HepG2 (cell line): ENCODE measurements at regions not wholly inside any gene's neighbourhood (a gene's known extent, or its start where the extent isn't known, plus 50 kb on each side); places are given as distances from the start of the nearest gene placed in this dataset.

Experiments
- ATAC-seq: fragments of 200-7000 bp; cut with Tn5 transposase; 3 replicates; pipeline ENCODE4 v1.9.1; 2020; ENCODE audit warnings: mild to moderate bottlenecking, moderate library complexity
- BruUV-seq: library from RNA; stranded (reverse); fragments of 400-500 nt; replicated peaks from 2 replicates; lab custom pipeline; 2021; lab: Mats Ljungman, UMichigan
- CTCF ChIA-PET: fragments of 300-600 bp; formaldehyde crosslinking; extraction: SDS; loops from one replicate; lab custom pipeline; 2021; ENCODE audit warnings: low total read pairs, inconsistent platforms, low intra/inter-chr PET ratio; lab: Yijun Ruan, JAX
- POLR2A ChIA-PET: fragments of 350-600 bp; sonication (Branson Sonifier 250); formaldehyde crosslinking; loops from one replicate; lab custom pipeline; 2020; ENCODE audit warnings: antibody characterized with exemption, inconsistent platforms; lab: Yijun Ruan, JAX
- DNase-seq: peaks from one replicate; pipeline ENCODE4 v3.0.0-alpha.2; 2015; ENCODE audit warnings: low spot score
- FAIRE-seq: peaks from 3 replicates; lab custom pipeline; 2011; peaks lifted over from hg19 to GRCh38; lab: Jason Lieb, UNC
- H2AFZ ChIP-seq: one replicate; pipeline ENCODE4 v1.6.1; 2011; ENCODE audit warnings: low read length, inconsistent platforms
- H3K27ac ChIP-seq: fragments of 300-600 bp; 3 replicates; pipeline ENCODE4 v1.8.0; 2011; ENCODE audit warnings: mixed run types, mild to moderate bottlenecking, mixed read lengths, low read length, inconsistent platforms; ENCODE audit not compliant: insufficient read depth; ENCODE audit errors: extremely low read length
- H3K27me3 ChIP-seq, 2 experiments: fragments of 200-600 bp in 1 of 2; 2 replicates in 1 of 2; 3 replicates in 1 of 2; pipeline versions ENCODE4 v1.6.0 to v1.8.0; 2011; ENCODE audit warnings: low read length in 2 of 2, mild to moderate bottlenecking in 2 of 2, moderate library complexity in 2 of 2, inconsistent platforms in 1 of 2; ENCODE audit not compliant: insufficient read depth in 2 of 2, control insufficient read depth in 1 of 2
- H3K36me3 ChIP-seq, 2 experiments: fragments of 200-600 bp in 1 of 2; replicated peaks in 1 of 2; 2 replicates in 1 of 2; 3 replicates in 1 of 2; pipeline versions ENCODE4 v1.5.1 to v1.8.0; 2011; ENCODE audit warnings: low read length in 2 of 2, inconsistent platforms in 1 of 2; ENCODE audit not compliant: insufficient read depth in 2 of 2, control insufficient read depth in 1 of 2
- H3K4me1 ChIP-seq: 2 replicates; pipeline ENCODE4 v1.5.1; 2012; ENCODE audit warnings: low read length, inconsistent platforms; ENCODE audit not compliant: insufficient read depth
- H3K4me2 ChIP-seq: 2 replicates; pipeline ENCODE4 v1.6.0; 2011; ENCODE audit warnings: low read depth, low read length, inconsistent platforms
- H3K4me3 ChIP-seq, 3 experiments: fragments of 200-600 bp in 1 of 3; sonication (generic), shearing (Covaris generic) in 1 of 3; replicated peaks in 1 of 3; 2 replicates each; pipeline ENCODE4 v1.5.1; 2011 to 2016; ENCODE audit warnings: low read length in 3 of 3, inconsistent platforms in 2 of 3, low read depth in 2 of 3, mild to moderate bottlenecking in 2 of 3, control low read depth in 1 of 3, mixed read lengths in 1 of 3; ENCODE audit not compliant: insufficient read depth in 1 of 3
- H3K79me2 ChIP-seq: one replicate; pipeline ENCODE4 v1.6.1; 2011; ENCODE audit warnings: low read length, inconsistent platforms; ENCODE audit not compliant: insufficient read depth
- H3K9ac ChIP-seq: 2 replicates; pipeline ENCODE4 v1.6.0; 2011; ENCODE audit warnings: mild to moderate bottlenecking, low read depth, low read length, inconsistent platforms; ENCODE audit not compliant: insufficient read depth
- H3K9me3 ChIP-seq: 2 replicates; pipeline ENCODE4 v1.5.1; 2012; ENCODE audit warnings: mild to moderate bottlenecking, low read length
- H4K20me1 ChIP-seq: 2 replicates; pipeline ENCODE4 v1.6.0; 2011; ENCODE audit warnings: inconsistent platforms, mild to moderate bottlenecking, low read length, moderate library complexity; ENCODE audit not compliant: insufficient read depth
- ATAD3A ChIP-seq: sonication (generic); formaldehyde crosslinking; IDR thresholded peaks from 2 replicates; pipeline ENCODE4 v1.4.0; 2020; ENCODE audit warnings: missing genetic modification reagents
- CENPX ChIP-seq: sonication (generic); formaldehyde crosslinking; IDR thresholded peaks from 2 replicates; pipeline ENCODE4 v1.9.0; 2021; ENCODE audit warnings: mild to moderate bottlenecking, missing genetic modification reagents, moderate library complexity
- GATAD1 ChIP-seq: IDR thresholded peaks from 2 replicates; pipeline ENCODE4 v1.6.1; 2016; ENCODE audit warnings: missing genetic modification reagents, missing compliant biosample characterization
- MEF2D ChIP-seq: sonication (generic); formaldehyde crosslinking; IDR thresholded peaks from 2 replicates; pipeline ENCODE4 v1.5.1; 2020; ENCODE audit warnings: mild to moderate bottlenecking, missing genetic modification reagents
- SALL2 ChIP-seq: sonication (generic); formaldehyde crosslinking; IDR thresholded peaks from 2 replicates; pipeline ENCODE4 v1.8.1; 2023; ENCODE audit warnings: mild to moderate bottlenecking, missing genetic modification reagents, inconsistent platforms
- SETDB1 ChIP-seq: sonication (generic); formaldehyde crosslinking; IDR thresholded peaks from 2 replicates; pipeline ENCODE4 v1.5.1; 2020; ENCODE audit warnings: missing genetic modification reagents, mild to moderate bottlenecking, borderline replicate concordance
- SMARCC2 ChIP-seq: fragments of 450-650 bp; IDR thresholded peaks from 2 replicates; pipeline ENCODE4 v1.6.1; 2017; ENCODE audit warnings: antibody characterized with exemption, mild to moderate bottlenecking
- SUZ12 ChIP-seq: fragments of 150-350 bp; IDR thresholded peaks from 2 replicates; pipeline ENCODE4 v1.6.1; 2014; ENCODE audit warnings: low read depth, low read length
- TEAD3 ChIP-seq: optimal IDR thresholded peaks from 2 replicates; pipeline ENCODE3; 2016; ENCODE audit warnings: borderline replicate concordance
- ZC3H13 ChIP-seq: sonication (generic); formaldehyde crosslinking; IDR thresholded peaks from 2 replicates; pipeline ENCODE4 v1.8.1; 2023; ENCODE audit warnings: mild to moderate bottlenecking, missing genetic modification reagents, moderate library complexity
- ZFY ChIP-seq: sonication (generic); formaldehyde crosslinking; IDR thresholded peaks from 2 replicates; pipeline ENCODE4 v1.4.0; 2020; ENCODE audit warnings: missing genetic modification reagents
- ZNF24 ChIP-seq: fragments of 450-650 bp; IDR thresholded peaks from 2 replicates; pipeline ENCODE4 v1.6.1; 2017; ENCODE audit warnings: antibody characterized with exemption, mild to moderate bottlenecking
- ZNF263 ChIP-seq: sonication (generic); formaldehyde crosslinking; IDR thresholded peaks from 2 replicates; pipeline ENCODE4 v1.4.0; 2020; ENCODE audit warnings: missing genetic modification reagents
- ZNF543 ChIP-seq: sonication (generic); formaldehyde crosslinking; IDR thresholded peaks from 2 replicates; pipeline ENCODE4 v1.4.0; 2020; ENCODE audit warnings: mild to moderate bottlenecking, missing genetic modification reagents
- ZNF550 ChIP-seq: sonication (generic); formaldehyde crosslinking; IDR thresholded peaks from 2 replicates; pipeline ENCODE4 v1.4.0; 2020; ENCODE audit warnings: mild to moderate bottlenecking, missing genetic modification reagents, borderline replicate concordance
- WGBS: methylation state at CpG from one replicate; pipeline ENCODE4 v1.1.6; 2017; ENCODE audit warnings: low lambda C conversion rate; 5-methylcytosine and 5-hydroxymethylcytosine counted together
- in situ Hi-C: cut with HindIII; loops from 2 replicates; pipeline ENCODE4 v1.10.0; 2017; ENCODE audit warnings: low pct_unique_long_range_greater_than_20kb; ENCODE audit not compliant: extremely low pct_ligation_motif_present
- intact Hi-C: fragments of 100-400 bp; cut with micrococcal nuclease; formaldehyde crosslinking; loops from one replicate; pipeline ENCODE4 v1.10.0; 2022; ENCODE audit not compliant: unreplicated experiment
- TF ChIP-seq, protein P1 (sequence below): IDR thresholded peaks from 2 replicates; pipeline ENCODE4 v1.6.1; 2016; ENCODE audit warnings: low read depth, missing genetic modification reagents, missing compliant biosample characterization
- TF ChIP-seq, protein P2 (sequence below): IDR thresholded peaks from 2 replicates; pipeline ENCODE4 v1.6.1; 2016; ENCODE audit warnings: mild to moderate bottlenecking
- TF ChIP-seq, protein P3 (sequence below): sonication (generic); formaldehyde crosslinking; IDR thresholded peaks from 2 replicates; pipeline ENCODE4 v1.5.0; 2020; ENCODE audit warnings: missing genetic modification reagents
- TF ChIP-seq, protein P4 (sequence below): sonication (generic); formaldehyde crosslinking; IDR thresholded peaks from 2 replicates; pipeline ENCODE4 v1.4.0; 2020; ENCODE audit warnings: missing genetic modification reagents, low read depth, mild to moderate bottlenecking, borderline replicate concordance

DNA sequence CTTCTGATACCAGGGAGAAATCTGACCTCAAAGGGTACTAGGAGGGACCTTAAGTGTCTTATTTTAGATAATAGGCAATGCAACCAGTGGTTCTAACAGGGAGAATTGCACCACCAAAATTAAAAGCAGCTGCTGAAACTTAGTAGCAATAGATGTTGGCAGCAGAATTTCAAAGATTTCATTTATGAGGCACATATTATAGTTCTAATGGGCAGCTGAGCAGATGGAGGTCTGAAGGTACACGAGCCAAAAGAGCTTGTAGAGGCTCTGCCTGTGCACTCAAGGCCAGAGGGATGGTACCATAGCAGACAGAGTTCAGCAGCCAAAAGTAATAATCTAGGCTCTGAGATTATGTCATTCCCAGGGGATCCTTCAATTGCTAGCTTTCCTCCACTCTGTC lies 87.3 kb upstream of the NCKAP5 start:
- 0% methylated on average over 1 of the region's 1 CpG for WGBS
- H3K4me3 ChIP-seq = no peak overlapping the region
- no peaks in the 10 kb centered on the region for H3K4me1 ChIP-seq
- no peak overlapping the region for H2AFZ ChIP-seq
- H3K27me3 ChIP-seq = 0 out of 5 replicates have a peak, but pooled peaks cover 0 to 6% of the 10 kb centered on the region in 2 experiments
- no TSS peak for BruUV-seq
- no peaks in the 10 kb centered on the region for H3K36me3 ChIP-seq
- in situ Hi-C loops (no loop called here), intact Hi-C loops (no loop called here)
- ChIA-PET POLR2A (no interaction called here), CTCF (no interaction called here)
- H3K27ac ChIP-seq = no peak overlapping the region
- H3K79me2 ChIP-seq = no peaks in the 10 kb centered on the region
- no peak for DNase-seq
- no peak overlapping the region for H3K9ac ChIP-seq
- H3K4me2 ChIP-seq = no peak overlapping the region
- H4K20me1 ChIP-seq = no peaks in the 10 kb centered on the region
- peaks cover 3% of the 10 kb centered on the region; the same call in 1 of the 2 replicates for H3K9me3 ChIP-seq
- FAIRE-seq = no peak
- ATAC-seq = no peak
- TF ChIP-seq ZNF263 (CRISPR knock-in tag) (no peak), CENPX (CRISPR knock-in tag) (no peak), ZNF550 (CRISPR knock-in tag) (no peak), ZFY (CRISPR knock-in tag) (no peak), ZNF543 (no peak), ZNF24 (no peak), SALL2 (CRISPR knock-in tag) (no peak), SUZ12 (no peak), ZC3H13 (CRISPR knock-in tag) (no peak), SETDB1 (CRISPR knock-in tag) (no peak), SMARCC2 (no peak), GATAD1 (CRISPR knock-in tag) (no peak), ATAD3A (CRISPR knock-in tag) (no peak), TEAD3 (CRISPR knock-in tag) (no peak), MEF2D (CRISPR knock-in tag) (no peak)
- TF ChIP-seq, protein P1, sequence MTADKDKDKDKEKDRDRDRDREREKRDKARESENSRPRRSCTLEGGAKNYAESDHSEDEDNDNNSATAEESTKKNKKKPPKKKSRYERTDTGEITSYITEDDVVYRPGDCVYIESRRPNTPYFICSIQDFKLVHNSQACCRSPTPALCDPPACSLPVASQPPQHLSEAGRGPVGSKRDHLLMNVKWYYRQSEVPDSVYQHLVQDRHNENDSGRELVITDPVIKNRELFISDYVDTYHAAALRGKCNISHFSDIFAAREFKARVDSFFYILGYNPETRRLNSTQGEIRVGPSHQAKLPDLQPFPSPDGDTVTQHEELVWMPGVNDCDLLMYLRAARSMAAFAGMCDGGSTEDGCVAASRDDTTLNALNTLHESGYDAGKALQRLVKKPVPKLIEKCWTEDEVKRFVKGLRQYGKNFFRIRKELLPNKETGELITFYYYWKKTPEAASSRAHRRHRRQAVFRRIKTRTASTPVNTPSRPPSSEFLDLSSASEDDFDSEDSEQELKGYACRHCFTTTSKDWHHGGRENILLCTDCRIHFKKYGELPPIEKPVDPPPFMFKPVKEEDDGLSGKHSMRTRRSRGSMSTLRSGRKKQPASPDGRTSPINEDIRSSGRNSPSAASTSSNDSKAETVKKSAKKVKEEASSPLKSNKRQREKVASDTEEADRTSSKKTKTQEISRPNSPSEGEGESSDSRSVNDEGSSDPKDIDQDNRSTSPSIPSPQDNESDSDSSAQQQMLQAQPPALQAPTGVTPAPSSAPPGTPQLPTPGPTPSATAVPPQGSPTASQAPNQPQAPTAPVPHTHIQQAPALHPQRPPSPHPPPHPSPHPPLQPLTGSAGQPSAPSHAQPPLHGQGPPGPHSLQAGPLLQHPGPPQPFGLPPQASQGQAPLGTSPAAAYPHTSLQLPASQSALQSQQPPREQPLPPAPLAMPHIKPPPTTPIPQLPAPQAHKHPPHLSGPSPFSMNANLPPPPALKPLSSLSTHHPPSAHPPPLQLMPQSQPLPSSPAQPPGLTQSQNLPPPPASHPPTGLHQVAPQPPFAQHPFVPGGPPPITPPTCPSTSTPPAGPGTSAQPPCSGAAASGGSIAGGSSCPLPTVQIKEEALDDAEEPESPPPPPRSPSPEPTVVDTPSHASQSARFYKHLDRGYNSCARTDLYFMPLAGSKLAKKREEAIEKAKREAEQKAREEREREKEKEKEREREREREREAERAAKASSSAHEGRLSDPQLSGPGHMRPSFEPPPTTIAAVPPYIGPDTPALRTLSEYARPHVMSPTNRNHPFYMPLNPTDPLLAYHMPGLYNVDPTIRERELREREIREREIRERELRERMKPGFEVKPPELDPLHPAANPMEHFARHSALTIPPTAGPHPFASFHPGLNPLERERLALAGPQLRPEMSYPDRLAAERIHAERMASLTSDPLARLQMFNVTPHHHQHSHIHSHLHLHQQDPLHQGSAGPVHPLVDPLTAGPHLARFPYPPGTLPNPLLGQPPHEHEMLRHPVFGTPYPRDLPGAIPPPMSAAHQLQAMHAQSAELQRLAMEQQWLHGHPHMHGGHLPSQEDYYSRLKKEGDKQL (CRISPR knock-in tag) = no peak
- TF ChIP-seq, protein P2, sequence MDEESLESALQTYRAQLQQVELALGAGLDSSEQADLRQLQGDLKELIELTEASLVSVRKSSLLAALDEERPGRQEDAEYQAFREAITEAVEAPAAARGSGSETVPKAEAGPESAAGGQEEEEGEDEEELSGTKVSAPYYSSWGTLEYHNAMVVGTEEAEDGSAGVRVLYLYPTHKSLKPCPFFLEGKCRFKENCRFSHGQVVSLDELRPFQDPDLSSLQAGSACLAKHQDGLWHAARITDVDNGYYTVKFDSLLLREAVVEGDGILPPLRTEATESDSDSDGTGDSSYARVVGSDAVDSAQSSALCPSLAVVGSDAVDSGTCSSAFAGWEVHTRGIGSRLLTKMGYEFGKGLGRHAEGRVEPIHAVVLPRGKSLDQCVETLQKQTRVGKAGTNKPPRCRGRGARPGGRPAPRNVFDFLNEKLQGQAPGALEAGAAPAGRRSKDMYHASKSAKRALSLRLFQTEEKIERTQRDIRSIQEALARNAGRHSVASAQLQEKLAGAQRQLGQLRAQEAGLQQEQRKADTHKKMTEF (CRISPR knock-in tag) = no peak
- TF ChIP-seq, protein P3, sequence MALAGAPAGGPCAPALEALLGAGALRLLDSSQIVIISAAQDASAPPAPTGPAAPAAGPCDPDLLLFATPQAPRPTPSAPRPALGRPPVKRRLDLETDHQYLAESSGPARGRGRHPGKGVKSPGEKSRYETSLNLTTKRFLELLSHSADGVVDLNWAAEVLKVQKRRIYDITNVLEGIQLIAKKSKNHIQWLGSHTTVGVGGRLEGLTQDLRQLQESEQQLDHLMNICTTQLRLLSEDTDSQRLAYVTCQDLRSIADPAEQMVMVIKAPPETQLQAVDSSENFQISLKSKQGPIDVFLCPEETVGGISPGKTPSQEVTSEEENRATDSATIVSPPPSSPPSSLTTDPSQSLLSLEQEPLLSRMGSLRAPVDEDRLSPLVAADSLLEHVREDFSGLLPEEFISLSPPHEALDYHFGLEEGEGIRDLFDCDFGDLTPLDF = no peak
- TF ChIP-seq, protein P4, sequence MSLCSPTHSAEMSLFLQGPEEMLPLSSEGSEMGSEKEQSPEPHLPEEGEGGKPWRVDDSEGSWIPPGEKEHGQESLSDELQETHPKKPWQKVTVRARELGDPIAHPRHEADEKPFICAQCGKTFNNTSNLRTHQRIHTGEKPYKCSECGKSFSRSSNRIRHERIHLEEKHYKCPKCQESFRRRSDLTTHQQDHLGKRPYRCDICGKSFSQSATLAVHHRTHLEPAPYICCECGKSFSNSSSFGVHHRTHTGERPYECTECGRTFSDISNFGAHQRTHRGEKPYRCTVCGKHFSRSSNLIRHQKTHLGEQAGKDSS (CRISPR knock-in tag) = no peak
